CD8-positive, alpha-beta memory T cell (primary cell): ENCODE measurements at regions not wholly inside any gene's neighbourhood (a gene's known extent, or its start where the extent isn't known, plus 50 kb on each side); places are given as distances from the start of the nearest gene placed in this dataset.

Experiments
- CTCF ChIA-PET: fragments of 350-600 bp; sonication (Branson Sonifier 250); formaldehyde crosslinking; loops from one replicate; lab custom pipeline; 2021; ENCODE audit warnings: antibody characterized with exemption; lab: Charles Lee
- POLR2A ChIA-PET: fragments of 350-600 bp; sonication (Branson Sonifier 250); formaldehyde crosslinking; loops from one replicate; lab custom pipeline; 2021; ENCODE audit warnings: antibody characterized with exemption; lab: Charles Lee
- DNase-seq, 5 donors: peaks; one replicate each; pipeline versions ENCODE4 v3.0.0 to v3.0.0-alpha.2; 2020 to 2022; ENCODE audit warnings: mixed read lengths in 1 of 5
- H3K27ac ChIP-seq: one replicate; pipeline ENCODE4 v1.7.0; 2013; ENCODE audit warnings: low read depth, mild to moderate bottlenecking, low read length, moderate library complexity
- H3K27me3 ChIP-seq: 2 replicates; pipeline ENCODE4 v1.7.0; 2013; ENCODE audit warnings: low read length, mild to moderate bottlenecking; ENCODE audit not compliant: insufficient read depth, poor library complexity, severe bottlenecking
- H3K36me3 ChIP-seq: 2 replicates; pipeline ENCODE4 v1.7.0; 2013; ENCODE audit warnings: mild to moderate bottlenecking, low read length, moderate library complexity; ENCODE audit not compliant: insufficient read depth
- H3K4me1 ChIP-seq: 2 replicates; pipeline ENCODE4 v1.7.0; 2013; ENCODE audit warnings: mild to moderate bottlenecking, low read length, moderate library complexity; ENCODE audit not compliant: insufficient read depth
- H3K4me3 ChIP-seq: 2 replicates; pipeline ENCODE4 v1.7.0; 2013; ENCODE audit warnings: mild to moderate bottlenecking, low read length
- H3K9me3 ChIP-seq: 2 replicates; pipeline ENCODE4 v1.7.0; 2013; ENCODE audit warnings: mild to moderate bottlenecking, low read length
- H3K27ac Mint-ChIP-seq, 8 donors: one replicate each; pipeline ENCODE4 v1.8.0; 2020 to 2021; ENCODE audit warnings: mixed read lengths in 8 of 8, mild to moderate bottlenecking in 6 of 8, inconsistent platforms in 3 of 8, moderate library complexity in 3 of 8
- H3K27me3 Mint-ChIP-seq, 2 donors: one replicate each; pipeline ENCODE4 v1.8.0; 2020 to 2021; ENCODE audit warnings: mixed read lengths in 2 of 2, mild to moderate bottlenecking in 1 of 2, moderate library complexity in 1 of 2
- H3K36me3 Mint-ChIP-seq, 3 donors: one replicate each; pipeline ENCODE4 v1.8.0; 2020 to 2021; ENCODE audit warnings: mixed read lengths in 3 of 3, inconsistent platforms in 1 of 3, mild to moderate bottlenecking in 1 of 3
- H3K4me1 Mint-ChIP-seq, 3 donors: one replicate each; pipeline ENCODE4 v1.8.0; 2020 to 2021; ENCODE audit warnings: mixed read lengths in 3 of 3, inconsistent platforms in 1 of 3, mild to moderate bottlenecking in 1 of 3
- H3K4me3 Mint-ChIP-seq, 7 donors: one replicate each; pipeline ENCODE4 v1.8.0; 2020 to 2021; ENCODE audit warnings: mixed read lengths in 7 of 7, mild to moderate bottlenecking in 6 of 7, moderate library complexity in 4 of 7, inconsistent platforms in 2 of 7
- H3K9me3 Mint-ChIP-seq, 5 donors: one replicate each; pipeline ENCODE4 v1.8.0; 2020 to 2022; ENCODE audit warnings: mixed read lengths in 5 of 5, mild to moderate bottlenecking in 3 of 5, moderate library complexity in 2 of 5, inconsistent platforms in 1 of 5

DNA sequence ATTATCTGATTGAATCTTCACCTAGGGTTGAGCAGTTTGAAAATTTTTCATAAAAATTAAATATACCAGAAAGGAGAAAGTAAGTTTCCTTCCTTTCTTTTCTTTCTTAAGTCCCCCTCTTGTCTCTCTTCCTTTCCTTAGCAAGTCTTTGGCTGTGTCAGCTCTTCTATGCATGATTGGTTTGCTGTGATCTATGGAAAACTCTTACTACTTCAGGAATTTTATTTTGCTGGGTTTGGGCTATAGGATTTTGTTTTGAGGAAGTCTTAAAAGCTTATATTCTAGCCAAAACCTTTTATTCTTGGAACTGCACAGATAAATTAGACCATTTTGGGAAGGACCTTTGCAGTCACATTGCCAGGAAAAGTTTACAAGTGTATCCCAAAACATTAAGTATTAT lies 173.4 kb upstream of the CITED2 start:
- Histone ChIP-seq H3K4me3 (no peak overlapping the region), H3K9me3 (no peaks in the 10 kb centered on the region), H3K27ac (no peak overlapping the region), H3K27me3 (no peaks in the 10 kb centered on the region), H3K4me1 (no peaks in the 10 kb centered on the region), H3K36me3 (no peaks in the 10 kb centered on the region)
- H3K36me3 Mint-ChIP-seq: peaks cover 0 to 5% (median 0%) of the 10 kb centered on the region in 3 donors
- ChIA-PET POLR2A (interaction anchor here (0.7 kb wide), 1 partner anchor 173 kb away, joined by 3 read pairs; the partner anchor contains the start of gene CITED2), CTCF (interaction anchor here (1.3 kb wide), 1 partner anchor 17 kb away, joined by 3 read pairs; no protein-coding TSS in a partner anchor)
- no peaks in the 10 kb centered on the region for H3K9me3 Mint-ChIP-seq
- no peak overlapping the region for H3K27ac Mint-ChIP-seq
- no peak overlapping the region for H3K4me3 Mint-ChIP-seq
- peaks cover 18 to 44% (median 43%) of the 10 kb centered on the region in 3 donors for H3K4me1 Mint-ChIP-seq
- H3K27me3 Mint-ChIP-seq: peaks cover 0 to 2% of the 10 kb centered on the region in 2 donors
- no peak for DNase-seq

DNA sequence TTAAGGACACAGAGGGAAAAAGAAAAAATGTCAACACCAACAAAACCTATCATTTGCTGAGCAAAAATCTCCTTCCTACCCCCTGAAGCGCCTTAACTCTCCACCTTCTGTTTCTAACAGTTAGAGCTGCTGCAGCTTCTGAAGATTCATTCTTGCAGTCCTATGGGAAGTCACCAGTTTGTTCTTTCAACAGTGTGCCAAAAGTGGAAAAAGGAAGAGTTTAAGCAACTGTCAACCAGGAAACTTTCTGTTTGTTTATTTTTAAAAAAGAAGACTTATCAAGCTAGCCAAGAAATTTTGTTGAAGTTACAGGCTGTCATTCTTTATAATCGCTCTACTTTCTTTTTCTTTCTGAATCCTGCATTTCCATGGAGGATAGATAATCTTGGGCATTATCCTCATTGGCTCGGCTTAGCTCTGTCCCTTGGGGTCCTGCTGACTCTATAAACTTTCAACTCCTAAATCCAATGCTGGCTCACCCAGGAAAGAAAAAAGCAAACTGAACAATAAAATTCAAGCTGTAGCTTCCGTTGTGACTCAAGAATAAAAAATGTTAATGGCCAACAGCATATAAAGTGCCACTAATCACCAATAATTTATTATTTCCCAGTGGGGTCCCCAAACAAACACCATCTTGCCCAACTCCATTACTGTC lies 172.8 kb upstream of the CITED2 start:
- no peaks in the 10 kb centered on the region for H3K27me3 ChIP-seq
- no peaks in the 10 kb centered on the region for H3K9me3 ChIP-seq
- Mint-ChIP-seq H3K36me3 (peaks cover 0 to 5% (median 0%) of the 10 kb centered on the region in 3 donors), H3K4me1 (peaks cover 19 to 47% (median 47%) of the 10 kb centered on the region in 3 donors), H3K9me3 (no peaks in the 10 kb centered on the region), H3K27ac (peak overlapping the region in 1 of 8 donors; percentile 59), H3K4me3 (no peak overlapping the region), H3K27me3 (peaks cover 0 to 2% of the 10 kb centered on the region in 2 donors)
- no peaks in the 10 kb centered on the region for H3K4me1 ChIP-seq
- no peak overlapping the region for H3K27ac ChIP-seq
- no peak overlapping the region for H3K4me3 ChIP-seq
- ChIA-PET POLR2A (interaction anchor here (0.7 kb wide), 1 partner anchor 172 kb away, joined by 3 read pairs; the partner anchor contains the start of gene CITED2), CTCF (interaction anchor here (1.3 kb wide), 1 partner anchor 16 kb away, joined by 3 read pairs; no protein-coding TSS in a partner anchor)
- no peaks in the 10 kb centered on the region for H3K36me3 ChIP-seq
- DNase-seq: no peak

DNA sequence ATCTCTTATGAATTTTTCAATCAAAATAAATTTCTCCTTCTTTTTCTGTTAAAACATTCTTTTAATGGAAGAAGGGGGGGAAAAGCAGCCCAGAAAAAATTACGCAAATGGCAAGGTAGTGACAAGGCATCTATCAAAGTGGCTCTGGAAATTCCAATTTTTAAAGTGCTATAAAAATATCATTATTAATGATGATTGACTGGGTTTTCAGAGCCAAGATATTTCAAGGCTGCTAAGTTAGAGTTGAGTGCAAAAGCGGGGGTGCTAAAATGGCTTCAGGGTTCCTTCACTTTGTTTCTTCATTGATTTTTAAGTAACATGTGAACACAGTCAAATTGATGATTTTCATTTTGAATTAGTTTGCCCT lies 171.6 kb upstream of the CITED2 start:
- H3K9me3 Mint-ChIP-seq: no peaks in the 10 kb centered on the region
- no peaks in the 10 kb centered on the region for H3K36me3 ChIP-seq
- ChIA-PET POLR2A (no interaction called here), CTCF (no interaction called here)
- H3K27ac ChIP-seq: no peak overlapping the region
- peaks cover under 1% of the 10 kb centered on the region for H3K4me1 ChIP-seq
- peaks cover 0 to 5% (median 0%) of the 10 kb centered on the region in 3 donors for H3K36me3 Mint-ChIP-seq
- H3K4me1 Mint-ChIP-seq: peaks cover 26 to 57% (median 57%) of the 10 kb centered on the region in 3 donors
- H3K4me3 ChIP-seq: no peak overlapping the region
- H3K27ac Mint-ChIP-seq: peak overlapping the region in 3 of 8 donors; percentile 14 to 48 (median 17)
- H3K27me3 Mint-ChIP-seq: peaks cover 0 to 1% of the 10 kb centered on the region in 2 donors
- no peak for DNase-seq
- no peaks in the 10 kb centered on the region for H3K9me3 ChIP-seq
- H3K27me3 ChIP-seq: no peaks in the 10 kb centered on the region
- peak overlapping the region in 1 of 7 donors; percentile 7 for H3K4me3 Mint-ChIP-seq

DNA sequence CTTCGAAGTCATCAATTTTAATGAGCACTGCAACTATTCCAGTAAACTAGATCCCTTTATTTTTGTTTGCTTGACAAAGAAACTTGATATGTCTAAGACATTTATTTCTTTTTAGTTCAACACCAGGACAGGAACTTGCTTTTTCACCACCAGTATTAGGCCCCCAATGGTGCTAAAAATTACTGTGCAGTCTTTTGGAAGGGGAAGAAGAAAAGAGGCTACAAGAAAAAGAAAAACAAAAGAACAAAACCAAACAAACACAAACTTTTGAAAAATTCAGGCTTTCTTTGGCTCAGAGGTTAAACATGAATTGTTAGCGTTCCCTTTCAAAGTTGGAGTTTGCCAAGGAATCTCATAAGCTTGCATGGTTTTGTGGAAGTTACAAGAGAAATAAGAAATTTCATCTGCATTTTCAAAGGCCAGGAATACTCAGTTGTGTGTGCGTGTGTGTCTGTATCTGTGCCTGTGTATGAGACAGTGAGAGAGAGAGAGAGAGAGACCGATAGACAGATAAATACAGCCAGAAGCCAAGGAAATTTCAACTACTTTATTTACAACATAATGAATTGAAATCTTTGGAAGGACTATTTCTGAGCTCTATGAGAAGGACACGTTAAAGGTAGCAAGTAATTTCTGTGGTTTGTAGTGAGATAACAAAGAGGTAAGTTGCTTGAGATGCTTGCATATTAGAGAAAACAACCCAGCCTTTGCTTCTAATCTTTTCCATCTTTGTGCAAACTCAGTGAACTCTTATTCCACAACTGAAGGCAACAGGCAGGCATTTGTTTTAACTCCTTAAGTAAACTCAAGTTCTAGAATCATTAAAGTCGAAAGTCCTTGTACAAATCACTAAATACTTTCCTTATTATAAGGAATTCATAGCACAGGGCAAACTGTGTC lies 171.0 kb upstream of the CITED2 start:
- Mint-ChIP-seq H3K9me3 (no peaks in the 10 kb centered on the region), H3K4me1 (peaks cover 33 to 64% (median 63%) of the 10 kb centered on the region in 3 donors), H3K27me3 (no peaks in the 10 kb centered on the region), H3K4me3 (peak overlapping the region in 3 of 7 donors; percentile 2 to 41 (median 30)), H3K36me3 (peaks cover 0 to 5% (median 0%) of the 10 kb centered on the region in 3 donors), H3K27ac (peak overlapping the region in 4 of 8 donors; percentile 3 to 19 (median 7))
- H3K4me3 ChIP-seq: no peak overlapping the region
- CTCF ChIA-PET: no interaction called here
- no peaks in the 10 kb centered on the region for H3K36me3 ChIP-seq
- H3K27ac ChIP-seq: no peak overlapping the region
- POLR2A ChIA-PET: no interaction called here
- H3K4me1 ChIP-seq: peaks cover 7% of the 10 kb centered on the region
- no peaks in the 10 kb centered on the region for H3K9me3 ChIP-seq
- no peaks in the 10 kb centered on the region for H3K27me3 ChIP-seq
- no peak for DNase-seq

DNA sequence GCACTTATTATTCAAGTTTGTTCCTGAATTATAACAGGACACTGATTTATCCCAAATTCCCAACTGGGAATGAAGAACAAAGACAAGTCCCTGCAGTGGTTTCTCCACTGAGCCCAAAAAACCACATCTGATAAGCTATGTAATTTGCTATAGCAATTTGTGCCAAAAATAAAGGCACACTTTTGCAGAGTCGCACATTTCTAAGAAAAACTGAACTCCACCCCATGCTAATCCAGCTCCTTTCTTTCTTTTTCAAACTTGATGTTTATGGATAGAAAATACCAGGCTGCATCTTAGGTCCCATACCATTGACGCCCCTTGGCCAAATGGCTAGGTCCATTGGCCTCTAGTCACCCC lies 170.2 kb upstream of the CITED2 start:
- no peaks in the 10 kb centered on the region for H3K36me3 ChIP-seq
- no peak overlapping the region for H3K27ac ChIP-seq
- peak overlapping the region in 2 of 8 donors; percentile 35 to 37 for H3K27ac Mint-ChIP-seq
- no peaks in the 10 kb centered on the region for H3K9me3 Mint-ChIP-seq
- H3K4me3 ChIP-seq: no peak overlapping the region
- no peaks in the 10 kb centered on the region for H3K9me3 ChIP-seq
- POLR2A ChIA-PET: no interaction called here
- CTCF ChIA-PET: no interaction called here
- peaks cover 15% of the 10 kb centered on the region for H3K4me1 ChIP-seq
- H3K27me3 Mint-ChIP-seq: no peaks in the 10 kb centered on the region
- H3K4me3 Mint-ChIP-seq: no peak overlapping the region
- H3K27me3 ChIP-seq: no peaks in the 10 kb centered on the region
- peaks cover 41 to 71% (median 71%) of the 10 kb centered on the region in 3 donors for H3K4me1 Mint-ChIP-seq
- H3K36me3 Mint-ChIP-seq: peaks cover 0 to 5% (median 0%) of the 10 kb centered on the region in 3 donors
- no peak for DNase-seq

DNA sequence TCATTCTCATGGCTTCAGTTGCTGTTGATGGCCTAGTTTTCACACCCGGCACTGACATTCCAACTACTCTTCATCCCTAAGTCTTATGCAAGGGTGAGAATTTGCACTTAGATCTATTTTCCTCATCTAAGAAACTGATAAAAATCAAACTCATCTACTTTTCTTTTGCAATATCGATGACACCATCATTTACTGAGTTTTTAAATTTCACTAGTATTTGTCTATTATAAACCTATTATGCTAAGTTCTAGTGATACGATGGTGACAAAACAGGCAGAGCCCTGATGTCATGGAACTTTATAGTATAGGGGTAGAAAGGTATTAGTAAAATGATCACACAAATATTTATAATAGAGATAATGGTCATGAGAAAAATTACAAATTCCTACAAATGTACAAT lies 167.9 kb upstream of the CITED2 start:
- Mint-ChIP-seq H3K36me3 (peaks cover 0 to 5% (median 0%) of the 10 kb centered on the region in 3 donors), H3K4me1 (peaks cover 52 to 88% (median 86%) of the 10 kb centered on the region in 3 donors), H3K4me3 (peak overlapping the region in 2 of 7 donors; percentile 28 to 59), H3K27me3 (no peaks in the 10 kb centered on the region), H3K9me3 (no peaks in the 10 kb centered on the region), H3K27ac (peak overlapping the region in 5 of 8 donors; percentile 24 to 89 (median 58))
- DNase-seq: no peak
- Histone ChIP-seq H3K9me3 (no peaks in the 10 kb centered on the region), H3K36me3 (no peaks in the 10 kb centered on the region), H3K4me1 (peaks cover 19% of the 10 kb centered on the region), H3K4me3 (no peak overlapping the region), H3K27me3 (no peaks in the 10 kb centered on the region), H3K27ac (no peak overlapping the region)
- ChIA-PET CTCF (no interaction called here), POLR2A (no interaction called here)

DNA sequence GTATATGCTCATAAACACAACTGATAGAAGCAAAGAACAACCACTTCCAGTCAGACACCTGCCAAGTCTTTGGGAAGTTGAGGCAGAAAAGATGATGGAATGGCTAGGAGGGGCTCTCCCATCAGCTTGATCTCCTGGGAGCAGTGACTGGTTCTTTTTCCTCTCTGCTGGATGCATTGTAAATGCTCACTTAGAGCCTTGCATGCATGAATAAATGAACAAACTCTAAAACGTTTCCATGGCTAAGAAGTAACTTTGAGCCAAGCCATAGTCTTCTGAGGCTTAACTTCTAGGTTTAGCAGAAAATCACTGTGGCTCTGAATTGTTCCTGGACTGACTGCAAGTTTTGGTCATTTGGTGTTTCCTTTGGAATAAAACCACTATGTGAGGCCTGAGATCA lies 166.4 kb upstream of the CITED2 start:
- Histone ChIP-seq H3K36me3 (no peaks in the 10 kb centered on the region), H3K27ac (no peak overlapping the region), H3K27me3 (no peaks in the 10 kb centered on the region), H3K9me3 (no peaks in the 10 kb centered on the region), H3K4me1 (peaks cover 19% of the 10 kb centered on the region), H3K4me3 (no peak overlapping the region)
- H3K4me3 Mint-ChIP-seq: peak overlapping the region in 6 of 7 donors; percentile 66 to 78 (median 73)
- CTCF ChIA-PET: interaction anchor here (0.6 to 2.9 kb wide), 3 partner anchors 9 to 166 kb away, joined by 3 to 15 read pairs (median 10); partner anchors contain the start of gene CITED2
- H3K4me1 Mint-ChIP-seq: peaks cover 57 to 87% (median 86%) of the 10 kb centered on the region in 3 donors
- peak overlapping the region; percentile 78 to 98 (median 92) for H3K27ac Mint-ChIP-seq
- no peak for DNase-seq
- POLR2A ChIA-PET: interaction anchor here (1.2 to 2.1 kb wide), 3 partner anchors 10 to 166 kb away, joined by 3 to 19 read pairs (median 8); no protein-coding TSS in a partner anchor
- no peaks in the 10 kb centered on the region for H3K9me3 Mint-ChIP-seq
- H3K27me3 Mint-ChIP-seq: no peaks in the 10 kb centered on the region
- H3K36me3 Mint-ChIP-seq: peaks cover 0 to 5% (median 0%) of the 10 kb centered on the region in 3 donors
